Heart left ventricle (tissue), 16 donors: ENCODE measurements at regions not wholly inside any gene's neighbourhood (a gene's known extent, or its start where the extent isn't known, plus 50 kb on each side); places are given as distances from the start of the nearest gene placed in this dataset.

Experiments
- ATAC-seq, 4 donors: fragments of 200-7000 bp; cut with Tn5 transposase; one replicate each; pipeline ENCODE4 v1.9.1; 2020 to 2022; ENCODE audit warnings: moderate library complexity in 4 of 4, mild to moderate bottlenecking in 3 of 4, moderate number of reproducible peaks in 1 of 4
- DNase-seq, 5 donors: peaks; one replicate each; pipeline ENCODE4 v3.0.0-alpha.2; 2020
- H3K27ac ChIP-seq, 12 donors: fragments of 200-600 bp; sonication (generic) in 4 of 12; one replicate each; pipeline versions ENCODE4 v1.5.0 to v1.8.0; 2016 to 2022; ENCODE audit warnings: mild to moderate bottlenecking in 2 of 12
- H3K27me3 ChIP-seq, 9 donors: fragments of 200-600 bp; sonication (generic) in 2 of 9; one replicate each; pipeline versions ENCODE4 v1.5.1 to v1.8.0; 2016 to 2022; ENCODE audit warnings: mild to moderate bottlenecking in 3 of 9
- H3K36me3 ChIP-seq, 9 donors: fragments of 200-600 bp; sonication (generic) in 2 of 9; one replicate each; pipeline versions ENCODE4 v1.5.0 to v1.8.0; 2018 to 2022; ENCODE audit warnings: mild to moderate bottlenecking in 2 of 9
- H3K4me1 ChIP-seq, 12 donors: fragments of 200-600 bp; sonication (generic) in 4 of 12; one replicate each; pipeline versions ENCODE4 v1.5.0 to v1.8.0; 2016 to 2022; ENCODE audit warnings: mild to moderate bottlenecking in 3 of 12
- H3K4me3 ChIP-seq, 12 donors: fragments of 200-600 bp; sonication (generic) in 4 of 12; one replicate each; pipeline versions ENCODE4 v1.5.0 to v1.8.0; 2017 to 2022; ENCODE audit warnings: mild to moderate bottlenecking in 9 of 12, moderate library complexity in 4 of 12
- H3K9me3 ChIP-seq, 12 donors: fragments of 200-600 bp; sonication (generic) in 4 of 12; one replicate each; pipeline versions ENCODE4 v1.5.0 to v1.8.0; 2016 to 2022; ENCODE audit warnings: mild to moderate bottlenecking in 1 of 12
- CTCF ChIP-seq, 12 donors: fragments of 200-600 bp; sonication (generic) in 4 of 12; IDR thresholded peaks; one replicate each; pipeline versions ENCODE4 v1.5.0 to v1.8.0; 2018 to 2022; ENCODE audit warnings: antibody characterized with exemption in 12 of 12, mild to moderate bottlenecking in 5 of 12
- POLR2A ChIP-seq, 2 donors: fragments of 450-650 bp; IDR thresholded peaks; one replicate each; pipeline ENCODE4 v1.6.1; 2017; ENCODE audit warnings: antibody characterized with exemption in 2 of 2, mild to moderate bottlenecking in 2 of 2, moderate library complexity in 2 of 2
- WGBS, 4 donors: extraction: QIAGEN DNeasy Blood & Tissue Kit in 2 of 4; methylation state at CpG; one replicate each; pipeline versions ENCODE4 v1.1.5 to v1.1.7; 2013 to 2018; 5-methylcytosine and 5-hydroxymethylcytosine counted together
- intact Hi-C, 10 donors: fragments of 100-400 bp; cut with DNase I; formaldehyde crosslinking; loops; one replicate each; pipeline versions ENCODE4 v1.11.1 to v1.14.2; 2022
- donor health status: ischemic (EF 13 %, LVEDD 7.1; RV severe dilation, severe dysfunction).
- donor health status: healthy with polysubstance abuse.
- donor health status: DM: no; HTN: yes; CAD: no.
- donor health status: DM: no; HTN: no; CAD: no.
- donor health status: ischemic (EF 25% LVEDD 6.9; RV normal size, moderate dysfunction).
- donor health status: ischemic (EF 25% LVEDD 5.7; RV mildly dilated, moderate dysfunction).
- donor health status: healthy.
- donor health status: DM: yes; HTN: yes; CAD: no.
- donor health status: ischemic (EF 35%, LVEDD 5.7; RV mildly dilated, moderate dysfunction).
- donor health status: nonischemic (EF 11% LVEDD 7.7; RV severe dilation, severe dysfunction).
- donor health status: DM: yes; HTN: yes; CAD: no.
- donor health status: PGD.
- donor health status: ischemic (EF 29% LVEDD 5.4; RV normal size, mild dysfunction).
- donor health status: nonischemic (EF 23%, LVEDD 6.1; RV moderate dilation, normal function).

GRCh38 chr11:38460896-38461295 lies 1862.9 kb upstream of the RAG2 start:
- no peaks in the 10 kb centered on the region for H3K9me3 ChIP-seq
- peak in 4 of 5 donors; percentile 25 to 45 (median 36) for DNase-seq
- intact Hi-C loops, result no loop called here
- H3K27ac ChIP-seq, result no peak overlapping the region
- H3K4me1 ChIP-seq, result peaks cover 0 to 11% (median 0%) of the 10 kb centered on the region in 12 donors
- H3K27me3 ChIP-seq, result peaks cover 0 to 2% (median 0%) of the 10 kb centered on the region in 9 donors
- ATAC-seq, result peak in 3 of 4 donors; percentile 34 to 70 (median 48)
- no peak overlapping the region for H3K4me3 ChIP-seq
- no peaks in the 10 kb centered on the region for H3K36me3 ChIP-seq
- 26 to 43% (median 30%) methylated on average over 2 of the region's 2 CpGs for WGBS, 4 donors
- TF ChIP-seq CTCF (IDR thresholded peaks at IDR 0.05) (no peak), POLR2A (IDR thresholded peaks at IDR 0.05) (no peak)

- no peak for ATAC-seq
- WGBS, 4 donors, result 59 to 69% (median 67%) methylated on average over 2 of the region's 2 CpGs
- peaks cover 0 to 2% (median 0%) of the 10 kb centered on the region in 9 donors for H3K27me3 ChIP-seq
- H3K4me1 ChIP-seq, result peaks cover 0 to 11% (median 0%) of the 10 kb centered on the region in 12 donors
- no peaks in the 10 kb centered on the region for H3K9me3 ChIP-seq
- H3K36me3 ChIP-seq, result no peaks in the 10 kb centered on the region
- intact Hi-C loops, result no loop called here
- TF ChIP-seq POLR2A (IDR thresholded peaks at IDR 0.05), result no peak
- TF ChIP-seq CTCF (IDR thresholded peaks at IDR 0.05), result no peak
- no peak overlapping the region for H3K4me3 ChIP-seq
- H3K27ac ChIP-seq, result no peak overlapping the region
- no peak for DNase-seq
These were observed 1862.4 kb upstream of the RAG2 start for GRCh38 chr11:38460429-38460828.

- DNase-seq (no peak), ATAC-seq (no peak)
- no peak overlapping the region for H3K4me3 ChIP-seq
- H3K27ac ChIP-seq, result no peak overlapping the region
- no peak for TF ChIP-seq POLR2A (IDR thresholded peaks at IDR 0.05)
- no peak for TF ChIP-seq CTCF (IDR thresholded peaks at IDR 0.05)
- H3K36me3 ChIP-seq, result no peaks in the 10 kb centered on the region
- intact Hi-C loops, result no loop called here
- WGBS, 4 donors, result 63 to 73% (median 66%) methylated on average over 3 of the region's 3 CpGs
- H3K9me3 ChIP-seq, result no peaks in the 10 kb centered on the region
- H3K4me1 ChIP-seq, result peaks cover 0 to 8% (median 0%) of the 10 kb centered on the region in 12 donors
- peaks cover 0 to 2% (median 0%) of the 10 kb centered on the region in 9 donors for H3K27me3 ChIP-seq
These were observed 1858.3 kb upstream of the RAG2 start for GRCh38 chr11:38456371-38456770.

- H3K4me1 ChIP-seq, result no peaks in the 10 kb centered on the region
- TF ChIP-seq CTCF (IDR thresholded peaks at IDR 0.05) (no peak), POLR2A (IDR thresholded peaks at IDR 0.05) (no peak)
- H3K4me3 ChIP-seq, result no peak overlapping the region
- H3K36me3 ChIP-seq, result no peaks in the 10 kb centered on the region
- ATAC-seq (peak in 2 of 4 donors; percentile 31 to 56), DNase-seq (peak in 3 of 5 donors; percentile 20 to 29 (median 22))
- peaks cover 0 to 9% (median 0%) of the 10 kb centered on the region in 12 donors for H3K9me3 ChIP-seq
- 22 to 59% (median 50%) methylated on average over 1 to 2 of the region's 2 CpGs for WGBS, 4 donors
- intact Hi-C loops, result no loop called here
- H3K27ac ChIP-seq, result no peak overlapping the region
- H3K27me3 ChIP-seq, result no peaks in the 10 kb centered on the region
These were observed 1850.2 kb upstream of the RAG2 start for GRCh38 chr11:38448284-38448683.
